Endothelial cell of umbilical vein (primary cell): ENCODE measurements at regions not wholly inside any gene's neighbourhood (a gene's known extent, or its start where the extent isn't known, plus 50 kb on each side); places are given as distances from the start of the nearest gene placed in this dataset.

Experiments used
- BruUV-seq: library from RNA; stranded (reverse); fragments of 400-500 nt; replicated peaks from 2 replicates; lab custom pipeline; 2021; lab: Mats Ljungman, UMichigan
- CTCF ChIA-PET: fragments of 300-600, 350-600 bp; sonication (Branson Sonifier 250); formaldehyde crosslinking; loops from one replicate; lab custom pipeline; 2021; ENCODE audit warnings: antibody characterized with exemption, inconsistent platforms; lab: Charles Lee
- POLR2A ChIA-PET: fragments of 300-600, 350-600 bp; sonication (Branson Sonifier 250); formaldehyde crosslinking; loops from one replicate; lab custom pipeline; 2021; ENCODE audit warnings: antibody characterized with exemption, inconsistent platforms; lab: Charles Lee
- DNase-seq: peaks from one replicate; pipeline ENCODE4 v3.0.0-alpha.2; 2011; ENCODE audit warnings: low read depth, low spot score
- FAIRE-seq: peaks from 2 replicates; lab custom pipeline; 2011; peaks lifted over from hg19 to GRCh38; lab: Jason Lieb, UNC
- H2AFZ ChIP-seq: 2 replicates; pipeline ENCODE4 v1.6.0; 2012; ENCODE audit warnings: low read depth, low read length, control low read depth, inconsistent platforms
- H3K27ac ChIP-seq: 2 replicates; pipeline ENCODE4 v1.5.1; 2011; ENCODE audit warnings: low read depth, mild to moderate bottlenecking, control low read depth, low read length, moderate library complexity; ENCODE audit not compliant: insufficient read depth
- H3K27me3 ChIP-seq, 2 experiments: 2 replicates each; pipeline versions ENCODE4 v1.6.0 to v1.6.1; 2011; ENCODE audit warnings: low read length in 2 of 2, mixed read lengths in 1 of 2; ENCODE audit not compliant: control insufficient read depth in 2 of 2, insufficient read depth in 2 of 2
- H3K36me3 ChIP-seq, 2 experiments: 2 replicates in 1 of 2; 3 replicates in 1 of 2; pipeline ENCODE4 v1.5.1; 2011; ENCODE audit warnings: low read length in 2 of 2, mild to moderate bottlenecking in 1 of 2, moderate library complexity in 1 of 2; ENCODE audit not compliant: control insufficient read depth in 2 of 2, insufficient read depth in 2 of 2; ENCODE audit errors: extremely low read depth in 1 of 2
- H3K4me1 ChIP-seq: 3 replicates; pipeline ENCODE4 v1.5.1; 2011; ENCODE audit warnings: mild to moderate bottlenecking, low read length; ENCODE audit not compliant: control insufficient read depth, insufficient read depth; ENCODE audit errors: extremely low read depth
- H3K4me2 ChIP-seq: 2 replicates; pipeline ENCODE4 v1.6.1; 2011; ENCODE audit warnings: low read length, control low read depth, mixed read lengths; ENCODE audit not compliant: insufficient read depth
- H3K4me3 ChIP-seq, 3 experiments: fragments of 200-600 bp in 1 of 3; sonication (generic), shearing (Covaris generic) in 1 of 3; replicated peaks in 1 of 3; 2 replicates each; pipeline ENCODE4 v1.5.1; 2011 to 2016; ENCODE audit warnings: control low read depth in 3 of 3, low read length in 3 of 3, mild to moderate bottlenecking in 2 of 3, inconsistent platforms in 1 of 3, low read depth in 1 of 3, moderate library complexity in 1 of 3; ENCODE audit not compliant: insufficient read depth in 1 of 3
- H3K79me2 ChIP-seq: 2 replicates; pipeline ENCODE4 v1.6.0; 2012; ENCODE audit warnings: low read length, inconsistent platforms; ENCODE audit not compliant: control insufficient read depth, insufficient read depth
- H3K9ac ChIP-seq: replicated peaks from 2 replicates; pipeline ENCODE3; 2011; ENCODE audit warnings: low read length, control low read depth; ENCODE audit not compliant: insufficient read depth; ENCODE audit errors: extremely low read depth
- H3K9me1 ChIP-seq: replicated peaks from 3 replicates; pipeline ENCODE4 v1.6.0; 2011; ENCODE audit warnings: mild to moderate bottlenecking, low read length; ENCODE audit not compliant: control insufficient read depth, insufficient read depth; ENCODE audit errors: extremely low read depth
- H3K9me3 ChIP-seq: replicated peaks from 2 replicates; pipeline ENCODE4 v1.5.1; 2012; ENCODE audit warnings: low read length, inconsistent platforms; ENCODE audit not compliant: control insufficient read depth, insufficient read depth
- H4K20me1 ChIP-seq: replicated peaks from 2 replicates; pipeline ENCODE3; 2011; ENCODE audit warnings: mild to moderate bottlenecking, low read length; ENCODE audit not compliant: control insufficient read depth, insufficient read depth; ENCODE audit errors: extremely low read depth
- CTCF ChIP-seq, 2 donors: IDR thresholded peaks; 1 replicate in 1 of 2; 2 replicates in 1 of 2; pipeline ENCODE4 v1.5.1; 2011; ENCODE audit warnings: low read length in 2 of 2, mild to moderate bottlenecking in 2 of 2, moderate library complexity in 2 of 2, control low read depth in 1 of 2, inconsistent platforms in 1 of 2, low read depth in 1 of 2; ENCODE audit not compliant: insufficient read depth in 1 of 2; ENCODE audit errors: extremely low read depth in 1 of 2
- EZH2 ChIP-seq: IDR thresholded peaks from 2 replicates; pipeline ENCODE4 v1.6.1; 2012; ENCODE audit warnings: borderline replicate concordance, low read depth, mild to moderate bottlenecking, moderate library complexity, low read length, inconsistent platforms; ENCODE audit not compliant: severe bottlenecking
- FOS ChIP-seq: IDR thresholded peaks from 2 replicates; pipeline ENCODE4 v1.6.1; 2011; ENCODE audit warnings: mild to moderate bottlenecking, low read length, moderate library complexity, borderline replicate concordance; ENCODE audit not compliant: insufficient read depth
- GATA2 ChIP-seq: IDR thresholded peaks from 2 replicates; pipeline ENCODE4 v1.7.0; 2011; ENCODE audit warnings: low read depth, mild to moderate bottlenecking, moderate library complexity, mixed read lengths, low read length; ENCODE audit not compliant: insufficient read length, insufficient read depth
- JUN ChIP-seq: IDR thresholded peaks from 2 replicates; pipeline ENCODE4 v1.6.1; 2011; ENCODE audit warnings: borderline replicate concordance, low read depth; ENCODE audit not compliant: insufficient read length, insufficient read depth
- MAX ChIP-seq: IDR thresholded peaks from 2 replicates; pipeline ENCODE4 v1.6.1; 2011; ENCODE audit not compliant: insufficient read depth, insufficient read length
- MYC ChIP-seq: IDR thresholded peaks from one replicate; pipeline ENCODE4 v1.6.1; 2011; ENCODE audit warnings: mild to moderate bottlenecking, low read depth, low read length
- POLR2A ChIP-seq: IDR thresholded peaks from 2 replicates; pipeline ENCODE4 v1.6.1; 2012; ENCODE audit warnings: low read depth, mild to moderate bottlenecking, control low read depth, low read length
- POLR2AphosphoS5 ChIP-seq: IDR thresholded peaks from 2 replicates; pipeline ENCODE4 v1.6.1; 2012; ENCODE audit warnings: low read depth, mild to moderate bottlenecking, control low read depth, low read length, moderate library complexity; ENCODE audit not compliant: insufficient read depth
- dilution Hi-C: fragments of 300-500 bp; cut with MboI; formaldehyde crosslinking; loops from one replicate; pipeline ENCODE4 v1.15.0; 2019; ENCODE audit warnings: low sequenced_read_pairs; ENCODE audit not compliant: extremely low pct_ligation_motif_present
- intact Hi-C: fragments of 100-400 bp; cut with micrococcal nuclease; formaldehyde crosslinking; loops from one replicate; pipeline ENCODE4 v1.10.0; 2022

DNA sequence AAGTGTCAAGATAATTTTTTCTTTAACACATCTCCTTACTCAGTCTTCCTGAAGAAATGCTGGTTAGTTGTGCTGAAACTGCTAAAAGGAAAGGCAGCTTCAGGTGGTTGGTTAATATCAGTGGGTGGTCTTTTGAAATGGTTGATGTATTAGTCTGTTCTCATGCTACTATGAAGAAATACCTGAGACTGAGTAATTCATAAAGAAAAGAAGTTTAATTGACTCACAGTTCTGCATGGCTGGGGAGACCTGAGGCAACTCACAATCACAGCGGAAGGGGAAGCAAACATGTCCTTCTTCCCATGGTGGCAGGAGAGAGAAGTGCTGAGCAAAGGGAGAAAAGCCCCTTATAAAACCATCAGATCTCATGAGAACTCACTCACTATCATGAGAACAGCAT lies 125.9 kb upstream of the CYRIA start:
- intact Hi-C loops = no loop called here
- Histone ChIP-seq H3K4me1 (no peaks in the 10 kb centered on the region), H4K20me1 (no peaks in the 10 kb centered on the region), H3K36me3 (no peaks in the 10 kb centered on the region), H3K9ac (no peak overlapping the region), H3K9me1 (no peaks in the 10 kb centered on the region), H3K4me3 (no peak overlapping the region), H3K9me3 (no peaks in the 10 kb centered on the region), H3K27ac (no peak overlapping the region), H2AFZ (no peak overlapping the region), H3K4me2 (no peak overlapping the region), H3K79me2 (no peaks in the 10 kb centered on the region), H3K27me3 (no peaks in the 10 kb centered on the region)
- ChIA-PET CTCF (no interaction called here), POLR2A (no interaction called here)
- dilution Hi-C loops = no loop called here
- FAIRE-seq (no peak), DNase-seq (no peak)
- no TSS peak for BruUV-seq
- TF ChIP-seq POLR2A = no peak
- TF ChIP-seq CTCF (IDR thresholded peaks at IDR 0.05; ENCODE audit: extremely low read depth in 1 of 2, insufficient read depth in 1 of 2, low read depth in 1 of 2, low read length in 2 of 2) = no peak
- no peak for TF ChIP-seq MAX
- no peak for TF ChIP-seq GATA2
- TF ChIP-seq POLR2AphosphoS5 = no peak
- no peak for TF ChIP-seq FOS
- no peak for TF ChIP-seq MYC
- no peak for TF ChIP-seq EZH2
- TF ChIP-seq JUN = no peak
